Chondrocyte (in vitro differentiated cells): ENCODE measurements at regions not wholly inside any gene's neighbourhood (a gene's known extent, or its start where the extent isn't known, plus 50 kb on each side); places are given as distances from the start of the nearest gene placed in this dataset.
"Not testable (repeated sequence)": the region's sequence is repeated elsewhere in the genome, so short reads cannot be mapped to it uniquely, and the experiment has no call there.

ENCODE experiments used
- DNase-seq: peaks from one replicate; pipeline ENCODE4 v3.0.0; 2021; ENCODE audit warnings: mixed read lengths, low spot score
- H3K27ac Mint-ChIP-seq: one replicate; pipeline ENCODE4 v1.8.0; 2021; ENCODE audit warnings: mild to moderate bottlenecking, moderate library complexity, mixed read lengths; ENCODE audit not compliant: unreplicated experiment
- H3K27me3 Mint-ChIP-seq: 2 replicates; pipeline ENCODE4 v1.8.0; 2021; ENCODE audit warnings: low read depth, mixed read lengths
- H3K36me3 Mint-ChIP-seq: 2 replicates; pipeline ENCODE4 v1.8.0; 2021; ENCODE audit warnings: low read depth, mixed read lengths
- H3K4me1 Mint-ChIP-seq: 2 replicates; pipeline ENCODE4 v1.8.0; 2021; ENCODE audit warnings: low read depth, mild to moderate bottlenecking, mixed read lengths
- H3K4me3 Mint-ChIP-seq: one replicate; pipeline ENCODE4 v1.8.0; 2021; ENCODE audit warnings: mild to moderate bottlenecking, moderate library complexity, mixed read lengths; ENCODE audit not compliant: unreplicated experiment
- H3K9me3 Mint-ChIP-seq: 2 replicates; pipeline ENCODE4 v1.8.0; 2021; ENCODE audit warnings: low read depth, mixed read lengths
- TF ChIP-seq, protein P1 (sequence below): fragments of 200-600 bp; sonication (generic); IDR thresholded peaks from 2 replicates; pipeline ENCODE4 v1.5.0; 2021; ENCODE audit warnings: antibody characterized with exemption, mild to moderate bottlenecking, moderate library complexity

DNA sequence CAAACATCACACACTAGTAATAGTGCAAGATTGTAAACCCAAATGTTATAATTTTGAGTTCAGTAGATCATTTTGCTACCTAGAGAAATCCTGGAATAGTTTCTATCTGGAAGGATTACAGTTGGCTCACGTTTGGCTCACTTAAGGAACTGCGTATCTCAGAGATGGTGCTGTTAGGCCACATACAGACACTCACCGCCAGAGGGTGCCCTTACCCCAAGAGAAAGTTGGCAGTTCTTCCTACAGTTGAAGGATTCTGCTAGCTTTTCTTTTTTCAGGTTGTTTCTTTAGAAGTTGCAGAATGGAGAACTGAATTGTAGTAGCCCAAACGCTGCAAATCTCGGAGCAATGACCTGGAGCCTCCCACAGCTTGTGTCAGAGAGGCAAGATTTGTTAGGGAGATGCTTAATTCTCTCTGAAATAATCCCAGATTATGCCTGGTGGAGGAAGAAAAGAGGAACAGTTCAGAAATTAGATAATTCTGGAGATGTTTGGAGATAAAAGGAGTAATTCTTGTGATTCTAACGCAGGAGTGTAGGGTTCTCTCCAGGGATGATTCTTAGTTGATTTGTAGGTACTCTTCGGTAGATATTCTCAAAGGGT, 87.9 kb upstream of the PAPPA2 start:
- Mint-ChIP-seq H3K4me3 (no peak overlapping the region), H3K9me3 (no peaks in the 10 kb centered on the region), H3K27me3 (peaks cover 12% of the 10 kb centered on the region), H3K27ac (no peak overlapping the region), H3K4me1 (no peaks in the 10 kb centered on the region), H3K36me3 (no peaks in the 10 kb centered on the region)
- DNase-seq = no peak
- TF ChIP-seq, protein P1, sequence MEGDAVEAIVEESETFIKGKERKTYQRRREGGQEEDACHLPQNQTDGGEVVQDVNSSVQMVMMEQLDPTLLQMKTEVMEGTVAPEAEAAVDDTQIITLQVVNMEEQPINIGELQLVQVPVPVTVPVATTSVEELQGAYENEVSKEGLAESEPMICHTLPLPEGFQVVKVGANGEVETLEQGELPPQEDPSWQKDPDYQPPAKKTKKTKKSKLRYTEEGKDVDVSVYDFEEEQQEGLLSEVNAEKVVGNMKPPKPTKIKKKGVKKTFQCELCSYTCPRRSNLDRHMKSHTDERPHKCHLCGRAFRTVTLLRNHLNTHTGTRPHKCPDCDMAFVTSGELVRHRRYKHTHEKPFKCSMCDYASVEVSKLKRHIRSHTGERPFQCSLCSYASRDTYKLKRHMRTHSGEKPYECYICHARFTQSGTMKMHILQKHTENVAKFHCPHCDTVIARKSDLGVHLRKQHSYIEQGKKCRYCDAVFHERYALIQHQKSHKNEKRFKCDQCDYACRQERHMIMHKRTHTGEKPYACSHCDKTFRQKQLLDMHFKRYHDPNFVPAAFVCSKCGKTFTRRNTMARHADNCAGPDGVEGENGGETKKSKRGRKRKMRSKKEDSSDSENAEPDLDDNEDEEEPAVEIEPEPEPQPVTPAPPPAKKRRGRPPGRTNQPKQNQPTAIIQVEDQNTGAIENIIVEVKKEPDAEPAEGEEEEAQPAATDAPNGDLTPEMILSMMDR = peak; percentile 89

DNA sequence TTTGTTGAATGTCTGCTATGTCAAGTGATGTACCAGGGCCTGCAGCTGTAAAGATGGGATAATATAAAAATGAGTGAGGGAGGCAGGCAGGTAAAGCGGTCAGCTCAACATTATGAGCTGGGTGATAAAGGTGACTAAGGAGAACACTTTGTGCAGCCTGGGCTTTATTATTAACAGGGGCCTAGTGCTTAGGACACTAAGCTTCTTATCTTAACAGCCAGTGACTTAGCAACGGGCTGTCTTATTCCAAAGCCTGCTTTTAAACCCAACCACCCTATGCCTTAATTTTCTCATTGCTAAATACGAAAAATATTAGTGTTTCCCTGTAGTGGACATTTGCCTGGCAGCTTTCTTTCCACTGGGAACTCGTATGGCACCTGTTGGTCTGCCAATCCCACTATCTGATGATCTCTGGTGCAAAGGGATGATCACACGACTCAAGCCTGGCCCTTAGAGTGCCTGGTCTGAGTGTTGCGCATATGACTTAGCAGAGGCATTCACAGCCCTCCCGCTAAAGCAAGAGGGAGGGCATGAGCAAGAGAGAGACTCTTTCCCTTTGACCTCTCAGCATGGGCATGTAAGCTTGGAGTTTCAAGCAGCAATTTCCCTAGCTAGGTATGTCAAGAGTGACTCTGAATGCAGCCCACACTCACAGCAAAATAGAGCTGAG, 98.6 kb upstream of the PAPPA2 start:
- no peak for DNase-seq
- TF ChIP-seq, protein P1 = no peak
- no peaks in the 10 kb centered on the region for H3K9me3 Mint-ChIP-seq
- no peak overlapping the region for H3K27ac Mint-ChIP-seq
- H3K27me3 Mint-ChIP-seq = peaks cover 7% of the 10 kb centered on the region
- H3K36me3 Mint-ChIP-seq = no peaks in the 10 kb centered on the region
- H3K4me1 Mint-ChIP-seq = no peaks in the 10 kb centered on the region
- no peak overlapping the region for H3K4me3 Mint-ChIP-seq

DNA sequence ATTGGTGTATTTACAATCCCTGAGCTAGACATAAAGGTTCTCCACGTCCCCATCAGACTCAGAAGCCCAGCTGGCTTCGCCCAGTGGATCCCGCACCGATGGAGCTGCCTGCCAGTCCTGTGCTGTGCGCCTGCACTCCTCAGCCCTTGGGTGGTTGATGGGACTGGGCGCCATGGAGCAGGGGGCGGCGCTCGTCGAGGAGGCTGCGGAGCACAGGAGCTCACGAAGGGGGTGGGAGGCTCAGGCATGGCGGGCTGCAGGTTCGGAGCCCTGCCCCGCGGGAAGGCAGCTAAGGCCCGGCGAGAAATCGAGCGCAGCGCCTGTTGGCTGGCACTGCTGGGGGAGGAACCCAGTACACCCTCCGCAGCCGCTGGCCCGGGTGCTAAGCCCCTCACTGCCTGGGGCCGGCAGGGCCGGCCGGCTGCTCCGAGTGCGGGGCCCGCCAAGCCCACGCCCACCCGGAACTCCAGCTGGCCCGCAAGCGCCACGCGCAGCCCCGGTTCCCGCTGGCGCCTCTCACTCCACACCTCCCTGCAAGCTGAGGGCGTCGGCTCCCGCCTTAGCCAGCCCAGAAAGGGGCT, 113.8 kb upstream of the PAPPA2 start:
- H3K4me1 Mint-ChIP-seq, H3K27ac Mint-ChIP-seq, H3K36me3 Mint-ChIP-seq, H3K4me3 Mint-ChIP-seq, H3K27me3 Mint-ChIP-seq, DNase-seq: not testable (repeated sequence)
- peaks cover 38% of the 10 kb centered on the region for H3K9me3 Mint-ChIP-seq

DNA sequence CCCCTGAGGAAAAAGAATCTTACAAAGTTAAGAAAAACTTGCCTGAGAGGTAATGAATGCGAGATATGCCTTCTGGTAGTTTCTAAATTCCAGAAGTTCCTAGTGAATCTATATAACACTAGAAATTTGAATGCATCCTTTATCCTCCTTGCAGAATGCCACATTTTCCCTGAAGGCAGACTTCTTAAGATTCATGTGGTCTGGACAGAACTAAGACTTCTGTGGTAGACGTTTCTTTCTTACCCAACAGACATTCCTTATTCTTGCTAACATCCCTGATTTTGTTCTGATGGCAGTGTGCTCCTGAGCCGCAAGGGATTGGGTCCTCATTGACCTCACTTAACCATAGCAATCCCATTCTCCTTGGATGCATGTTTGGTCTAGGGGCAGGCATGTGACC, 121.3 kb upstream of the PAPPA2 start:
- TF ChIP-seq, protein P1 = no peak
- H3K27me3 Mint-ChIP-seq = peaks cover 2% of the 10 kb centered on the region
- H3K4me1 Mint-ChIP-seq = no peaks in the 10 kb centered on the region
- peaks cover 20% of the 10 kb centered on the region for H3K9me3 Mint-ChIP-seq
- no peak overlapping the region for H3K4me3 Mint-ChIP-seq
- no peak overlapping the region for H3K27ac Mint-ChIP-seq
- H3K36me3 Mint-ChIP-seq = no peaks in the 10 kb centered on the region
- no peak for DNase-seq

DNA sequence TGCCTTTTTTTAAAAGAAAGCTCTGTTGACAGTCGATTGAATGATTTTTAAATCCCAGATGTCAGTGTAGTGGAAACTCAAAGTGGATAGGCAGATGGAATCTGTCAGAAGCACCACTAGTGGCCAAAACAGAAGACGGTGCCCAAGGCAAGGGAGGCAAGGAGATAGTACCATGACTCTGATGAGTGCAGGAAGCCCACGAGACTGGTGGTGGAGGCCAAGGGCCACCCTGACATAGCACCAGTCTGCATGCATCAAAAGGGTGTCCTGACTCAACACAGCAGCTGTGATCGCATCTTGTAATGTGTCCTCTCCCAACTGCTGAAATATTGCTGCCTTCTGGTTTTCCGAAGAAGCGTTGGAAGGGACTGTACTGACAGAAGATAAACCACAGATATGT, 124.1 kb upstream of the PAPPA2 start:
- Mint-ChIP-seq H3K27ac (no peak overlapping the region), H3K4me3 (no peak overlapping the region), H3K9me3 (peaks cover 4% of the 10 kb centered on the region), H3K36me3 (no peaks in the 10 kb centered on the region), H3K4me1 (no peaks in the 10 kb centered on the region), H3K27me3 (peaks cover 2% of the 10 kb centered on the region)
- no peak for DNase-seq
- TF ChIP-seq, protein P1 = no peak
